ENCODE measurements at regions not wholly inside any gene's neighbourhood (a gene's known extent, or its start where the extent isn't known, plus 50 kb on each side); places are given as distances from the start of the nearest gene placed in this dataset.

GRCh38 chr2:13681936-13682335 is 950.6 kb upstream of the LRATD1 start:
- no peak overlapping the region for H3K4me2 ChIP-seq (ENCODE audit: control insufficient read depth, insufficient read depth)
- no peaks in the 10 kb centered on the region for H3K4me1 ChIP-seq (ENCODE audit: control insufficient read depth, insufficient read depth, low read length)
- H3K27ac ChIP-seq (ENCODE audit: control insufficient read depth, insufficient read depth): no peak overlapping the region
- POLR2A ChIA-PET: no interaction called here
- in situ Hi-C loops (cut with MboI) (no loop called here), intact Hi-C loops (cut with micrococcal nuclease; ENCODE audit: unreplicated experiment) (no loop called here)
- H3K9ac ChIP-seq (ENCODE audit: control insufficient read depth, insufficient read depth, low read length): no peak overlapping the region
- SMC1A ChIA-PET (ENCODE audit: uncharacterized antibody, unreplicated experiment): interaction anchor here (1.0 kb wide), 1 partner anchor 15 kb away, joined by 3 read pairs; no protein-coding TSS in a partner anchor
- H2AFZ ChIP-seq (ENCODE audit: control insufficient read depth, low read depth, low read length): no peak overlapping the region
- no peaks in the 10 kb centered on the region for H3K36me3 ChIP-seq (ENCODE audit: control insufficient read depth in 2 of 2, insufficient read depth in 2 of 2, low read length in 1 of 2)
- no peaks in the 10 kb centered on the region for H4K20me1 ChIP-seq (ENCODE audit: control insufficient read depth, insufficient read depth)
- CTCF ChIA-PET: no interaction called here
- DNase-seq (ENCODE audit: low read depth, low spot score): no peak
- RAD21 ChIA-PET (ENCODE audit: unreplicated experiment): no interaction called here
- no peaks in the 10 kb centered on the region for H3K79me2 ChIP-seq (ENCODE audit: control insufficient read depth, insufficient read depth, low read length)
- no peak for ATAC-seq
- TF ChIP-seq PML (IDR thresholded peaks at IDR 0.05; ENCODE audit: low read length) (no peak), TCF3 (IDR thresholded peaks at IDR 0.05; ENCODE audit: borderline replicate concordance, insufficient read depth, low read depth, low read length) (no peak), BRCA1 (IDR thresholded peaks at IDR 0.05; ENCODE audit: low read depth, low read length) (no peak), IRF4 (IDR thresholded peaks at IDR 0.05; ENCODE audit: low read depth, low read length) (no peak), RCOR1 (conservative IDR thresholded peaks at IDR 0.05; ENCODE audit: low read depth, low read length) (no peak), ZNF24 (IDR thresholded peaks at IDR 0.05) (no peak), SPI1 (IDR thresholded peaks at IDR 0.05; ENCODE audit: borderline replicate concordance, insufficient read depth, low read depth, low read length) (no peak), IRF3 (IDR thresholded peaks at IDR 0.05) (no peak), CBFB (IDR thresholded peaks at IDR 0.05; ENCODE audit: low read depth) (no peak), E2F8 (IDR thresholded peaks at IDR 0.05; ENCODE audit: low read depth, partially characterized antibody) (no peak)
- no peak overlapping the region for H3K4me3 ChIP-seq
- peaks cover 11% of the 10 kb centered on the region; the same call in 2 of the 3 replicates for H3K9me3 ChIP-seq (replicated peaks; ENCODE audit: control insufficient read depth, insufficient read depth, low read length)
- no peak for FAIRE-seq
- no TSS peak for BruUV-seq (replicated peaks)
- no peaks in the 10 kb centered on the region for H3K27me3 ChIP-seq (replicated peaks in 1 of 2; ENCODE audit: control insufficient read depth in 2 of 2, insufficient read depth in 2 of 2, low read length in 1 of 2)
